Right atrium auricular region (tissue), 2 donors: ENCODE measurements at regions not wholly inside any gene's neighbourhood (a gene's known extent, or its start where the extent isn't known, plus 50 kb on each side); places are given as distances from the start of the nearest gene placed in this dataset.

Source experiments
- DNase-seq: peaks from one replicate; pipeline ENCODE4 v3.0.0-alpha.2; 2019; ENCODE audit warnings: low spot score
- H3K27ac ChIP-seq, 2 donors: fragments of 200-600 bp; sonication (generic); 1 replicate in 1 of 2; 2 replicates in 1 of 2; pipeline ENCODE4 v1.5.1; 2016 to 2019
- H3K27me3 ChIP-seq, 2 donors: fragments of 200-600 bp; sonication (generic); one replicate each; pipeline versions ENCODE4 v1.5.1 to v1.6.0; 2017 to 2019
- H3K36me3 ChIP-seq: fragments of 200-600 bp; sonication (generic); one replicate; pipeline ENCODE4 v1.5.1; 2016
- H3K4me1 ChIP-seq, 2 donors: fragments of 200-600 bp; sonication (generic); one replicate each; pipeline versions ENCODE4 v1.5.1 to v1.6.0; 2017 to 2019
- H3K4me3 ChIP-seq, 2 donors: fragments of 200-600 bp; sonication (generic); 1 replicate in 1 of 2; 2 replicates in 1 of 2; pipeline ENCODE4 v1.5.1; 2017 to 2019; ENCODE audit warnings: mild to moderate bottlenecking in 1 of 2, moderate library complexity in 1 of 2
- H3K9me3 ChIP-seq, 2 donors: fragments of 200-600 bp; sonication (generic); one replicate each; pipeline ENCODE4 v1.5.1; 2019
- CTCF ChIP-seq, 2 donors: fragments of 200-600 bp; sonication (generic); IDR thresholded peaks; one replicate each; pipeline ENCODE4 v1.5.1; 2019; ENCODE audit warnings: antibody characterized with exemption in 2 of 2

GRCh38 chr7:128153436-128153835, 87.6 kb upstream of the LEP start:
- H3K9me3 ChIP-seq: no peaks in the 10 kb centered on the region
- no peaks in the 10 kb centered on the region for H3K36me3 ChIP-seq
- no peak for TF ChIP-seq CTCF (IDR thresholded peaks at IDR 0.05)
- no peaks in the 10 kb centered on the region for H3K27me3 ChIP-seq
- no peak overlapping the region for H3K4me3 ChIP-seq
- no peak overlapping the region for H3K27ac ChIP-seq
- no peaks in the 10 kb centered on the region for H3K4me1 ChIP-seq
- no peak for DNase-seq

- H3K4me3 ChIP-seq: no peak overlapping the region
- H3K27me3 ChIP-seq: no peaks in the 10 kb centered on the region
- H3K27ac ChIP-seq: no peak overlapping the region
- no peaks in the 10 kb centered on the region for H3K36me3 ChIP-seq
- H3K9me3 ChIP-seq: no peaks in the 10 kb centered on the region
- no peak for TF ChIP-seq CTCF (IDR thresholded peaks at IDR 0.05)
- DNase-seq: no peak
- no peaks in the 10 kb centered on the region for H3K4me1 ChIP-seq
These were observed 86.6 kb upstream of the LEP start for GRCh38 chr7:128154504-128154903.

GRCh38 chr7:128155100-128155740, 85.9 kb upstream of the LEP start:
- H3K27ac ChIP-seq: no peak overlapping the region
- H3K27me3 ChIP-seq: no peaks in the 10 kb centered on the region
- no peaks in the 10 kb centered on the region for H3K4me1 ChIP-seq
- no peak for DNase-seq
- no peaks in the 10 kb centered on the region for H3K9me3 ChIP-seq
- no peak overlapping the region for H3K4me3 ChIP-seq
- no peaks in the 10 kb centered on the region for H3K36me3 ChIP-seq
- TF ChIP-seq CTCF (IDR thresholded peaks at IDR 0.05): no peak

- H3K27me3 ChIP-seq: no peaks in the 10 kb centered on the region
- no peak overlapping the region for H3K4me3 ChIP-seq
- no peaks in the 10 kb centered on the region for H3K9me3 ChIP-seq
- TF ChIP-seq CTCF (IDR thresholded peaks at IDR 0.05): no peak
- H3K4me1 ChIP-seq: no peaks in the 10 kb centered on the region
- no peak for DNase-seq
- H3K36me3 ChIP-seq: no peaks in the 10 kb centered on the region
- H3K27ac ChIP-seq: no peak overlapping the region
These were observed 83.2 kb upstream of the LEP start for GRCh38 chr7:128157906-128158305.

- H3K27ac ChIP-seq: no peak overlapping the region
- H3K9me3 ChIP-seq: no peaks in the 10 kb centered on the region
- no peaks in the 10 kb centered on the region for H3K4me1 ChIP-seq
- H3K4me3 ChIP-seq: no peak overlapping the region
- no peaks in the 10 kb centered on the region for H3K27me3 ChIP-seq
- no peak for TF ChIP-seq CTCF (IDR thresholded peaks at IDR 0.05)
- H3K36me3 ChIP-seq: no peaks in the 10 kb centered on the region
- no peak for DNase-seq
These were observed 82.7 kb upstream of the LEP start for GRCh38 chr7:128158370-128158769.

GRCh38 chr7:128160296-128160695, 80.8 kb upstream of the LEP start:
- Histone ChIP-seq H3K9me3 (no peaks in the 10 kb centered on the region), H3K36me3 (no peaks in the 10 kb centered on the region), H3K4me1 (no peaks in the 10 kb centered on the region), H3K27ac (no peak overlapping the region), H3K27me3 (peaks cover 3% of the 10 kb centered on the region in 2 donors), H3K4me3 (no peak overlapping the region)
- no peak for DNase-seq
- TF ChIP-seq CTCF (IDR thresholded peaks at IDR 0.05): no peak
